ENCODE measurements at regions not wholly inside any gene's neighbourhood (a gene's known extent, or its start where the extent isn't known, plus 50 kb on each side); places are given as distances from the start of the nearest gene placed in this dataset.

GRCh38 chr1:199856216-199856780 is 171.2 kb upstream of the NR5A2 start:
- Mint-ChIP-seq H3K4me1 (ENCODE audit: low read depth) (peaks cover 8% of the 10 kb centered on the region), H3K9me3 (ENCODE audit: low read depth) (peaks cover 3% of the 10 kb centered on the region), H3K27ac (no peak overlapping the region), H3K27me3 (no peaks in the 10 kb centered on the region), H3K36me3 (ENCODE audit: insufficient read depth) (no peaks in the 10 kb centered on the region), H3K4me3 (ENCODE audit: low read depth) (no peak overlapping the region)
- DNase-seq (ENCODE audit: low spot score, unreplicated experiment), result no peak
- TF ChIP-seq, protein P1, sequence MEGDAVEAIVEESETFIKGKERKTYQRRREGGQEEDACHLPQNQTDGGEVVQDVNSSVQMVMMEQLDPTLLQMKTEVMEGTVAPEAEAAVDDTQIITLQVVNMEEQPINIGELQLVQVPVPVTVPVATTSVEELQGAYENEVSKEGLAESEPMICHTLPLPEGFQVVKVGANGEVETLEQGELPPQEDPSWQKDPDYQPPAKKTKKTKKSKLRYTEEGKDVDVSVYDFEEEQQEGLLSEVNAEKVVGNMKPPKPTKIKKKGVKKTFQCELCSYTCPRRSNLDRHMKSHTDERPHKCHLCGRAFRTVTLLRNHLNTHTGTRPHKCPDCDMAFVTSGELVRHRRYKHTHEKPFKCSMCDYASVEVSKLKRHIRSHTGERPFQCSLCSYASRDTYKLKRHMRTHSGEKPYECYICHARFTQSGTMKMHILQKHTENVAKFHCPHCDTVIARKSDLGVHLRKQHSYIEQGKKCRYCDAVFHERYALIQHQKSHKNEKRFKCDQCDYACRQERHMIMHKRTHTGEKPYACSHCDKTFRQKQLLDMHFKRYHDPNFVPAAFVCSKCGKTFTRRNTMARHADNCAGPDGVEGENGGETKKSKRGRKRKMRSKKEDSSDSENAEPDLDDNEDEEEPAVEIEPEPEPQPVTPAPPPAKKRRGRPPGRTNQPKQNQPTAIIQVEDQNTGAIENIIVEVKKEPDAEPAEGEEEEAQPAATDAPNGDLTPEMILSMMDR (IDR thresholded peaks at IDR 0.05; ENCODE audit: unreplicated experiment), result no peak

GRCh38 chr1:199857108-199857507 is 170.4 kb upstream of the NR5A2 start:
- H3K36me3 Mint-ChIP-seq (ENCODE audit: insufficient read depth), result no peaks in the 10 kb centered on the region
- peaks cover 5% of the 10 kb centered on the region for H3K4me1 Mint-ChIP-seq (ENCODE audit: low read depth)
- no peak overlapping the region for H3K4me3 Mint-ChIP-seq (ENCODE audit: low read depth)
- DNase-seq (ENCODE audit: low spot score, unreplicated experiment), result no peak
- peaks cover 3% of the 10 kb centered on the region for H3K9me3 Mint-ChIP-seq (ENCODE audit: low read depth)
- TF ChIP-seq, protein P1 (IDR thresholded peaks at IDR 0.05; ENCODE audit: unreplicated experiment), result no peak
- H3K27ac Mint-ChIP-seq, result no peak overlapping the region
- H3K27me3 Mint-ChIP-seq, result no peaks in the 10 kb centered on the region

GRCh38 chr1:199857516-199857915 is 170.0 kb upstream of the NR5A2 start:
- peaks cover 5% of the 10 kb centered on the region for H3K4me1 Mint-ChIP-seq (ENCODE audit: low read depth)

DNA sequence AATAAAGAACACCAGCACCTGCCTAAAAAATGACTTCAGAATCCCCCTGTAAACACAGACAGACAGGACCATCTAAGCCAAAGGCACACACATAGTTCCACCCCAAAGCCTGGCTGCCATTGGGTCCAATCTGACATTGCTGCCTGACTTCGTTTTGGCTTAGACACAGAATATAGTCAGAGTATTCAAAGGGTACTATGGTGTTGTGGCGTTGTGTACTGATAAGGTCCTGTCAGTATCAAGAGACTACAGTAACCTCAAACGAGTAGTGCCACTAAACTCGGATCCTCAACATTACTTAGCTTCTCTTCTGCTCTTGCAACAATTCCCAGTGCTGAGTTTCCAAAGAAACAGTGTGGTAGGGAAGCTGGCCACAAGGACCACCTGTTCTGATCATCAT is 169.3 kb upstream of the NR5A2 start:
- Mint-ChIP-seq H3K27ac (no peak overlapping the region), H3K9me3 (ENCODE audit: low read depth) (peaks cover 3% of the 10 kb centered on the region), H3K27me3 (no peaks in the 10 kb centered on the region), H3K4me3 (ENCODE audit: low read depth) (no peak overlapping the region), H3K4me1 (ENCODE audit: low read depth) (peaks cover 5% of the 10 kb centered on the region), H3K36me3 (ENCODE audit: insufficient read depth) (no peaks in the 10 kb centered on the region)
- DNase-seq (ENCODE audit: low spot score, unreplicated experiment), result no peak
- TF ChIP-seq, protein P1 (IDR thresholded peaks at IDR 0.05; ENCODE audit: unreplicated experiment), result no peak

More at GRCh38 chr1:199857516-199857915, 170.0 kb upstream of the NR5A2 start:
- TF ChIP-seq, protein P1 (IDR thresholded peaks at IDR 0.05; ENCODE audit: unreplicated experiment), result no peak
- peaks cover 3% of the 10 kb centered on the region for H3K9me3 Mint-ChIP-seq (ENCODE audit: low read depth)
- no peak for DNase-seq (ENCODE audit: low spot score, unreplicated experiment)
- no peak overlapping the region for H3K27ac Mint-ChIP-seq
- no peak overlapping the region for H3K4me3 Mint-ChIP-seq (ENCODE audit: low read depth)
- no peaks in the 10 kb centered on the region for H3K27me3 Mint-ChIP-seq
- no peaks in the 10 kb centered on the region for H3K36me3 Mint-ChIP-seq (ENCODE audit: insufficient read depth)

- peaks cover 3% of the 10 kb centered on the region for H3K9me3 Mint-ChIP-seq (ENCODE audit: low read depth)
- peaks cover 5% of the 10 kb centered on the region for H3K4me1 Mint-ChIP-seq (ENCODE audit: low read depth)
- no peaks in the 10 kb centered on the region for H3K36me3 Mint-ChIP-seq (ENCODE audit: insufficient read depth)
- TF ChIP-seq, protein P1 (IDR thresholded peaks at IDR 0.05; ENCODE audit: unreplicated experiment), result no peak
- no peak overlapping the region for H3K27ac Mint-ChIP-seq
- DNase-seq (ENCODE audit: low spot score, unreplicated experiment), result no peak
- H3K4me3 Mint-ChIP-seq (ENCODE audit: low read depth), result no peak overlapping the region
- no peaks in the 10 kb centered on the region for H3K27me3 Mint-ChIP-seq
These were observed 168.7 kb upstream of the NR5A2 start for GRCh38 chr1:199858856-199859255.
